Erythroblast (primary cell): ENCODE measurements at regions not wholly inside any gene's neighbourhood (a gene's known extent, or its start where the extent isn't known, plus 50 kb on each side); places are given as distances from the start of the nearest gene placed in this dataset.
A peak's percentile ranks its signal among the peaks of the same experiment; 100 is the strongest.
"Not testable (repeated sequence)": the region's sequence is repeated elsewhere in the genome, so short reads cannot be mapped to it uniquely, and the experiment has no call there.

ENCODE experiments used
- DNase-seq, 2 experiments: peaks; one replicate each; lab custom pipeline; 2025; lab: John Stamatoyannopoulos, UW
- GATA1 ChIP-seq: IDR thresholded peaks from 2 replicates; pipeline ENCODE4 v1.6.1; 2011; ENCODE audit warnings: low read depth, mild to moderate bottlenecking, control low read depth, low read length, moderate library complexity
- POLR2A ChIP-seq: IDR thresholded peaks from 2 replicates; pipeline ENCODE4 v1.6.1; 2011; ENCODE audit warnings: mild to moderate bottlenecking, low read length

DNA sequence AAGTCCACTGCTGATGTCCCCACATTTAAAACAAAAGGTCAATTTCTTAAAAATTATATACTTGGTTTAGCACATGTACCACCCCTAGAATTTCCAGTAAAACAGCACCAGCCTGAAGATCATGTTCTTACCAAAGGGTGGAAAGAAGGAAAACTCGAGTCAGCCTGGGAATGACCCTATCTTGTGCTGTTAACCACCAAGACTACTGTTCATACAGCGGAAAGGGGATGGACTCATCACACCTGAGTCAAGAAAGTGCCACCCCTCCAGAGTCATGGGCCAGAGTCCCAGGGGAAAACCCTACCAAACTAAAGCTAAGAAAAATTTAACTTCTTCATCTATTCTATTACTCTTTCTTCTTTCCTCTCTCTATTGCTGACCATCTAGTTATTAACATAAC, 113.6 kb upstream of the PPM1J start:
- DNase-seq = no peak
- no peak for TF ChIP-seq POLR2A
- TF ChIP-seq GATA1 = no peak

DNA sequence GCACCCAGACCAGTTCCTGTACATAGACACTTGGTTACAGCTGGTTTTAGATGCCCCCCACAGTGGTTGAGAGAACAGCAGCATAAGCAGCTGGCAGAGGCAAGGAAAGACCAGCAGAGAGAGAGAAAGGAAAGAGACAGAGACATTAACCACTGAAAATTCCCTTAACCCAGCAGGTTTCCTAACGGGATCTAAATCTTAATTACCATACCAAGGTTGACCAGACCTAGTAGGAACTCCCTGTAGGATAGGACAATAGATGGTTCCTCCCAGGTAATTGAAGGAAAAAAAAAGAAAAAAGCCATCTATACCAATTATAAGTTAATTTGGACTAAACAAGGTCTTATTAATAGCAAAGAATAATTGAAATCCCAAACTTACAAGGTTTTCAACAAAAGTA, 112.3 kb upstream of the PPM1J start:
- DNase-seq = not testable (repeated sequence)

DNA sequence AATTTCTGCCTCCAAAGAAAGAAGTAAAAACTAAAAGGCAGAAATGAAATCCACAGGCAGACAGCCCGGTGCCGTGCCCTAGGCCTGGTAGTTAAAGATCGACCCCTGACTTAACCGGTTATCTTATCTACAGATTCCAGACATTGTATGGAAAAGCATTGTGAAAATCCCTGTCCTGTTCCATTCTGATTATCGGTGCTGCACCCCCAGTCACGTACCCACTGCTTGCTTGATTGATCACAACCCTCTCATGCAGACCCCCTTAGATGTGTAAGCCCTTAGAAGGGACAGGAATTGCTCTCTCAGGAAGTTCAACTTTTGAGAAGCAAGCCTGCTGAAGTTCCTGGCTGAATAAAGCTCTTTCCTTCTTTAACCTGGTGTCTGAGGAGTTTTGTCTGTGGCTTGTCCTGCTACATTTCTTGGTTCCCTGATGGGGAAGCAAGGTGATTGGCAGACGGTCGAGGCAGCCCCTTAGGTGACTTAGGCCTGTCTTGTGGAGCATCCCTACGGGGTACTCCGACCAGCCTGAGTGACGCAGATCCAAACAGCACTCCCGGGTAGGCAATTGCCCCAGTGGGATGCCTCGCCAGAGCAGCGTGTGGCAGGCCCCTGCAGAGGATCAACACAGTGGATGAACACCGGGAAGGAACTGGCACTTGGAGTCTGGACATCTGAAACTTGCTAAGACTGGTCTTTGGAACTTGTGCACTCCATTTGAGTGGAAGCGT, 111.2 kb upstream of the PPM1J start:
- DNase-seq = peak; percentile 5 to 61
- TF ChIP-seq GATA1 (no peak), POLR2A (no peak)

DNA sequence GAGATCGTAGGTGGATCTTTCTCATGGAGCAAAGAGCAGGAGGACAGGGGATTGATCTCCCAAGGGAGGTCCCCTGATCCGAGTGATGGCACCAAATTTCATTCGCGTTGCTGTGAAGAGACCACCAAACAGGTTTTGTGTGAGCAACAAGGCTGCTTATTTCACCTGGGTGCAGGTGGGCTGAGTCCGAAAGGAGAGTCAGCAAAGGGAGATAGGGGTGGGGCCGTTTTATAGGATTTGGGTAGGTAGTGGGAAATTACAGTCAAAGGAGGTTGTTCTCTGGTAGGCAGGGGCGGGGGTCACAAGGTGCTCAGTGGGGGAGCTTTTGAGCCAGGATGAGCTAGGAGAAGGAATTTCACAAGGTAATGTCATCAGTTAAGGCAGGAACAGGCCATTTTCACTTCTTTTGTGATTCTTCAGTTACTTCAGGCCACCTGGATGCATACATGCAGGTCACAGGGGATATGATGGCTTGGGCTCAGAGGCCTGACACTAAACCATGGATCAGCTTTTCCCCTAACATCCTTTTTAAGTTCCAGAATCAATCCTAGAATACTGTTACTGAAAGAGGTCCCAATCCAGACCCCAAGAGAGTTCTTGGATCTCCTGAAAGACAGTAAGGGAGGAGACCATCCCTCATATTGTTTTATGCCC, 110.6 kb upstream of the PPM1J start:
- DNase-seq = not testable (repeated sequence)

DNA sequence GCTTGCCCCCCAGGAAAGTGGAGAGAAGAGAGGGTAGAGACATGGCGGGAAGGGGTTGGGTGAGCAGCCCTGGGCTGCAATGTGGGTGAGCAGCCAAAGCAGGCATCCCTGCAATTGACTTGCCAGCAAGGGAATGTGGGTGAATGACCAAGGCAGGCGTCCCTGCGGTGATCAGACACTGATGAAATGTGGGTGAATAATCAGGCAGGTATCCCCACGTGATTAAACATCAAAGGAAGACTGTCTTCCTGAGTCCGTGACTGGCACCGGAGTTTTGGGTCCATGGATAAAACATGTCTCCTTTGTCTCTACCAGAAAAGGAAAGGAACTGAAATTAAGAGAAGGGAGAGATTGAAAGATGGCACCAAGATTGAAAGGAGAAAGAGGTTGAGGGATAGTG, 109.9 kb upstream of the PPM1J start:
- DNase-seq = not testable (repeated sequence)

DNA sequence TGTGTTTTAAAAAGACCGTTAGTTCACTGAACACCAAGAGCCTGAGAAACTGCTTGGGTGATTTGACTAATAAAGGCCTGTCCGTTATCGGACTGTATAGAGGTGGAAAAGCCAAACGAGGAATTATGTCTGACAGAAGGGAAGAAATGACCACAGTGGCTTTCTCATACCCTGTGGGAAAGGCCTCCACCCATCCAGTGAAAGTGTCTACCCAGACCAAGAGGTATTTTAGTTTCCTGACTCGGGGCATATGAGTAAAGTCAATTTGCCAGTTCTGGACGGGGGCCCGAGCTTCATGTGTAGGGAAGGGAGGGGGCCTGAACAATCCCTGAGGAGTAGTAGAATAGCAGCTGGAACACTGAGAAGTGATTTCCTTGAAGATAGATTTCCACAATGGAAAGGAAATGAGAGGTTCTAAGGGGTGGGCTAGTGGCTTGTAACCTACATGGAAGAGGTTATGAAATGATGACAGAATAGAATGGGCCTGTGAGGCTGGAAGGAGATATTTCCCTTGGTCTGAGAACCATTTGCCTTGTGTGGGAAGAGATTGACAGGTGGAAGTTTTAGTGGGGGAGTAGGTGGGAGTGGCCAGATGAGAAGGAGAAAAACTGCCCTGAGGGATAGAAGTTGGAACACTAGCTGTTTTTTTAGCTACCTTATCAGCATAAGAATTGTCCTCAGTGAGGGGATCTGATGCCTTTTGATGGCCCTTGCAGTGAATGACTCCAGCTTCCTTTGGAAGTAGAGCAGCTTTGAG, 106.4 kb upstream of the PPM1J start:
- not testable (repeated sequence) for DNase-seq

DNA sequence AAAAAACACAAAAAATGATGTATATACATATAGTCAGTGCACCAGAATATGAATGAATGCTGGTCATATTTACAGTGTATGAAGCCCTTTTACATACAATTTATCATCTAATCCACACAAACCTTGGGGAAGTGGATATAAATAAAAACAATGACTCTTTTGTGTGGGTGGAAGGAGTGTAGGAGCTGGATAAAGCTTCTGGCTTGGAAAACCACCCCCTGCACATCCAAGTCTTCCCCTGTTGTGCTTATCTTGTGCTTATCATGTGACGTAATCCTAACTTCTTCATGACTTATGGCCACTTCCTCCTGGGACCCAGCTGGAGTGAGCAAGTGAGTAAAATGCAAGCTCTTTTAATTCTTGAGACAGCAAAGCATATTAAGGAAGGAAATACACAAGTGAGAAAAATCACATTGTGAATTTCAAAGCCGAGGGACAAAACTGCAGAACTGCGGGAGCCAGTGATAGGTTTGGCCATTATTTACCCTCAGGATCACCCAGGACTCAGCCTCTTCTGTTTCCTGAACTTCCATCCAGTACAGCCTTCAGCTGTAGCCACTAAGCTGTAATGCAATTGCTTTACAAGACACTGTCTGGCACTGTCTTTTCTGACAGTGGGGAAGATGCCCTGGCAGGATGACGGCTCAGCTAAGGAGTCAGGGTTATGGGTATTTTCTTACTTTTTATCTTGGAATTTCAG, 104.0 kb upstream of the PPM1J start:
- peak in 1 of 2 experiments; percentile 14 for DNase-seq
- TF ChIP-seq POLR2A = no peak
- no peak for TF ChIP-seq GATA1

DNA sequence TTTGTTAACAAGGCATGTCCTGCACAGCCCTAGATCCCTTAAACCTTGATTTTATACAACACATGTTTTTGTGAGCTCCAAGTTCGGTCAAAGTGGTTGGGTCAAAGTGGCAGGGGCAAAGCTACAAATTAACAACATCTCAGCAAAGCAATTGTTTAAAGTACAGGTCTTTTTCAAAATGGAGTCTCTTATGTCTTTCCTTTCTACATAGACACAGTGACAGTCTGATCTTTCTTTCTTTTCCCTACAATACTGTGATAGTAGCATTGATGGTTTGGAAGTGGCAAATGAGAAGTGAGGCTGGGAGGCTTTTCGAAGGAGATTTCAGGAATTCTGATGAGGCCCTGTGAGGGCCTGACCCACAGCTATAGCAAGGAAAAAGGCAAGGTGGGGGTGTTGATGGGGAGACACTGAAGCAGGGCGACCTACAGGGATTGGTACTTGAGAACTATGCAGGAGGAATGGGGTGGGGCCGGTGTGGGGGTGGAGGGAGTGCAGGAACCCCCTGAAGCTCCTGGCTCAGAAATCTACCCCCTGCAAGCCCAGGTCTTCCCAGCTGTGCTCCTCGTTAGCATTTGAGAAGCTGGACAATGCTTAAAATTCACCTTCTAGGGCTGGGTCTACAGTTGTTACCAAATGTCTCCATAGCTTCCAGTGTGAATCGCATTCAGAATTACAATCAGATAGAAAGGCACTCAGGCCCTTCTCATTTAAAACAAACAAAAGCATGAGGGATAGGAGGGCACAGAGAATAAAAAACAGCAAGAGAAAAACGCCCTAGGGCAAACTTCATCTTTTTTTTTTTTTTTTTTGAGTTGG, 102.6 kb upstream of the PPM1J start:
- TF ChIP-seq GATA1 = no peak
- TF ChIP-seq POLR2A = no peak
- no peak for DNase-seq

DNA sequence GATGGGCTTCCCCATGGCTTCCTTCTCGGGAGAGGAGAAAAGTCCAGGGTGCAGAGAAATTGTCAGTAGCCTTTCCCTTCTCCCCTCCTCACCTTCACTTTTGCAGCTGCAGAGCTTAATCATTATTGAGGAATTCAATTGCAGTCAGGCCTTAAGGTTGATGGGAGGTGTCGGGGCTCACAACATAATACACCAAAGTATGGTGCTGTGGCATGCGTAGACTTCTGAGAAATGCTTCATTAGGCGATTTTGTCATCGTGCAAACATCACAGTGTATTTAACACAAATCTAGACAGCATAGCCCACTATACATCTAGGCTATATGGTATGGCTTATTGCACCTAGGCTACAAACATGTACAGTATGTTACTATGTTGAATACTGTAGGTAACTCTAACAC, 100.2 kb upstream of the PPM1J start:
- DNase-seq = no peak
- TF ChIP-seq POLR2A (no peak), GATA1 (no peak)

DNA sequence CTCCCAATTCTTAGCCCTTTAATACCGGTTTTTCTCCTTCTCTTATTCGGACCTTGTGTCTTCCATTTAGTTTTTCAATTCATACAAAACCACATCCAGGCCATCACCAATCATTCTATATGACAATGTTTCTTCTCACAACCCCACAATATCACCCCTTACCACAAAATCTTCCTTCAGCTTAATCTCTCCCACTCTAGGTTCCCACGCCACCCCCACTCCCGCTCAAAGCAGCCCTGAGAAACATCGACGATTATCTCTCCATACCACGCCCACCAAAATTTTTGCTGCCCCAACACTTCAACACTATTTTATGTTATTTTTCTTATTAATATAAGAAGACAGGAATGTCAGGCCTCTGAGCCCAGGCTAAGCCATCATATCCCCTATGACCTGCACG, 99.5 kb upstream of the PPM1J start:
- not testable (repeated sequence) for DNase-seq

DNA sequence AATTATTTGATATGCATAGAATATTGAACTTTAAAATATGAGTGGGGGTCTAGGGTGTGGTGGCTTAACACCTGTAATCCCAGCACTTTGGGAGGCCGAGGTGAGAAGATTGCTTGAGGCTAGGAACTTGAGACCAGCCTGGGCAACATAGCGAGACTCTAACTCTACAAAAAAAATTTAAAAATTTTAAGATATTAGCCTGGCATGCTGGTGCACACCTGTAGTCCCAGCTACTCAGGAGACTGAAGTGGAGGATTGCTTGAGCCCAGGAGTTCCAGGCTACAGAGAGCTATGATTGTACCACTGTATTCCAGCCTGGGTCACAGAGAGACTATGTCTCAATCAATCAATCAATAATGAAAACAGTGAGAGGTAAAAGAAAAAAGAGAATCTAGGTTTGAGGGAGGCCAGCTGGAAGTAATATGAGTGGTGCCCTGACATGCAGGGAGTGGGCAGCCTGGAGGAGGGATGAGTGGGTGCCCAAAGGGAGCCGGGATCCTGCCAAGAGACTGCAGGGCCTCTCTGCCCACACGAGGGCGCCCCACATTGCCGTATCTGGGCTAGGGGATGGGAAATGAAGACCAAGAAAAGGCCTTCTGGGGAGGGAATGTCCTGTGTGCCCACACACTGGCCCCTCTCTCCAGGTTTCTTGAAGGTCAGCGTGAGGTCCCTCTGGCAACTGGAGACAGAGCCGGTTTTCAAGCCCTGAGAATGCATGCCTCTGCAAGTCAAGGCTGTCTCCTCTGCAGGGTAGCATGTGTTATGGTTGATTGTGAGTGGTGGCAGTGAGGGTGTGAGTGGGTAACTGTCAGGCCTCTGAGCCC, 93.9 kb upstream of the PPM1J start:
- TF ChIP-seq POLR2A (no peak), GATA1 (no peak)
- peak; percentile 53 to 72 for DNase-seq

DNA sequence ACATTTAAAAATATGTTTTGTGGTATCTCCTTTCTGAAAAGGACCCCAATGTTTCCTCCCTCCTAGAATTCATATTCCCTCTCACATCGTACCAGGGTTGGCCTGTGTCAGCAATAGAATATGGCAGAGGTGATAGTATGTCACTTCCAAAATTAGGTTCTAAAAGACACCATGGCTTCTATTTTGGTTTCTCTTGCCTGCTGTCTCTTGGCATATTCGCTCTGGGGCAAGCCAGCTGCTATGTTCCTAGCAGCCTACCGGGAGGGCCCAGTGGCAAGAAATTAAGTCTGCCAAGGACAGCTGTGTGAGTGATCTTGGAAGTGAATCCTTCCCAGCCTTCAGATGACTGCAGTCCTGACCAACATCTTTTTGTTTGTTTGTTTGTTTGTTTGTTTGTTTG, 92.9 kb upstream of the PPM1J start:
- TF ChIP-seq GATA1 = no peak
- TF ChIP-seq POLR2A = no peak
- no peak for DNase-seq

DNA sequence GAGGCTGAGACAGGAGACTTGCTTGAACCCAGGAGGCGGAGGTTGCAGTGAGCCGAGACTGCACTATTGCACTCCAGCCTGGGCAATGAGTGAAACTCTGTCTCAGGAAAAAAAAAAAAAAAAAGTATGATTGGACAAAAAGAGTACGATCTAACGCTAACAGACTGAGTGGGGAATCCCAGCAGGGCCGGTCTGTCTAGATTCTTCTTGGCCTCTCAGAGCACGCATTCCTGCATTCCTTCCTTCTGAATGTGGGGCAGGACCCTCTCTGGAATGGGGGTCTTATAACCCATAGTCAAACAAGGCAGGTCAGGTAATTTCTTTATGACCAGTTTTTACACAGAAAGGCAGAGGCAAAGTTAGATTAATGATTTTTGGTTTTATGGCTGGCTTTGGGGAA, 92.0 kb upstream of the PPM1J start:
- TF ChIP-seq POLR2A = no peak
- TF ChIP-seq GATA1 = no peak
- no peak for DNase-seq
